HG03139 (cell line): ENCODE measurements at regions not wholly inside any gene's neighbourhood (a gene's known extent, or its start where the extent isn't known, plus 50 kb on each side); places are given as distances from the start of the nearest gene placed in this dataset.

Source experiments
- ATAC-seq: cut with Tn5 transposase; IDR thresholded peaks from one replicate; pipeline ENCODE4 v1.9.1; 2021; ENCODE audit not compliant: unreplicated experiment

DNA sequence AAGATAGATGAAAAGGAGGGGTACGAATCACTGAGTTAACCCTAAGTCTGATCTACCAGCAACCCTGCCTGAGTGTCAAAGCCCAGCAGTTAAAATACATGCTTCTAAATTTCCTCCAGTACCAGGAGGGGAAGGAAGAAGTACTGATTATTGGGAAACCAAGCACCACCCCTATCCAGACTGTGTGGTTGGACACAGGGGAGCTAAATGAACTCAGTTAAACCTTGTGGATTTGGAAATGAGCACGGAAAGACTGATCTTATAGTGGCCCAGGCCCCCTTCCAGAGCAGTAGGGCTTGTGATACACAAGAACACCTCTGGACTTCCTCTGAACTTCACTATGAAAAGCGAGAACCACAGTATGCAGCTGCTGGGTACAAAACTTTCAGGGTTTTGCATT, 585.6 kb downstream of the MAFB start:
- ATAC-seq, result no peak

DNA sequence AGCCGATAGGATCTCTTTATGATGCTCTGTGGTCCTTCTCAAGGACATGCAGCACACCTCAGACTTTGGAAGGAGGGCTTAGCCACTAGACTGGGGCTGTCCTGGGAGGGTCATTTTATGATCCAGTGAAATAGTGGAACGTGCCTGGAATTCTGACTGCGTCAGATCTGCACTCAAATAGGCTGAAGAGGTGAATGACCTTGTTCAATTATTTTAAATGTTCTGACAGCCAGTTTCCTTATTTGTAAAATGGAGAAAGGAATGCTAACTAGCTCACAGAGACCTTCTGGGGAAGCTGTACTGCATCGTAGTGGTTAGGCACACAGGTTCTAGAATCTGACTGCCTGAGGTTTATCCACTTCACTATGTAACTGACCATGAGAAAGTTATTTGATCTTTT, 587.5 kb downstream of the MAFB start:
- no peak for ATAC-seq

DNA sequence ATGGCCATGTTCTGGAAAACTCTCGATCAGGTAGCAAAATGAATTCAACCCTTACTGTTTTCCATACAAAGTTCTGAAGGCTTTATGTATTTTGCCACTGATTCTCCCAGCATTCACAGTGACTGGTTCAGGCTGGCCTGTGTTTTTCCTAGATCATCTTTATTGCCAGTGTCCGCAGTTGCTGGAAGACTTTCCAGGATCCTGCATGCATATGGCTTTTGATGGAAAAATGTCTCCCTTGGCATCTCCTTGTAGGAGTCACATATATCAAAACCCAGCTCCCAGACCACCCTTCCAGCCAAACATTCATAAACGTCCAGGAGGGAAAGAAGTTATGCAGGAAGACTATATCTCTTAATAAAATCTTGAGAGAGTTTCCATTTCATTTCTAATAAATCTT, 588.8 kb downstream of the MAFB start:
- no peak for ATAC-seq

DNA sequence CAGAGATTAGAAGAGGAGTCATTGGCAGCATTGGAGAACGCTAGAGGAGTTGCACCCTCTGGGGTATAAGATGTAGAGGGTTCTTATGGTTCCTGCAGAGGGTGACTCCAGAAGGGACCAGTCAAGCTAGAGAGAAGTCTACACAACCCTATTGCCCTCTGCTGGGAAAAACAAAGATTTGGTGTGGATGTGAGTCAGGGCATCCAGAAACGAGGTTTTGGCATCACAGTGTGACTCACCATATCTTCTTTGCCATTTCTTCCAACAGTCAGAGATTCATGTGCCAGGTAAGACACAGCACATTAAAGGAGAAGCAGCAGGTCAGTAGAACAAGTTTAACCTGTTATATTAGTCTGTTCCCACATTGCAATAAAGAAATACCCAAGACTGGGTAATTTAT, 598.8 kb downstream of the MAFB start:
- ATAC-seq, result no peak

DNA sequence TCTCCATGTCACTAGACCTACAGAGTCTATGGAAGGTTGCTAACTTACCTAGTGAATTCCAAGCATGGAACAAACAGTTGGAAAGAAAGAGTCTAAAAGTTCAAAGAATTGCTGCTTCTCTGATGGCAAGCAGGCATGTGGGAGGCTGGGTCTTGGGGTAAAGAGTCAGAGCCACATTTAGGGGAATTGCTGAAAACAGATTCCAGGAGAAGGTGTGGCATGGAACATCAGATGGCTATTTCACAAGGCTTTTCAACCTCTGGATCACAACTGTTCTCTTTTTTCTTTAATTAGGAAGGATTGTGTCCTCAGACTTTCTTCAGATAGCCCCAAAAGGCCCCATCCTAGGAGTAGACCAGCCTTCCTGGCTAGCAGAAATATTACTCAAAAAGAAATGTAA, 601.5 kb downstream of the MAFB start:
- no peak for ATAC-seq

DNA sequence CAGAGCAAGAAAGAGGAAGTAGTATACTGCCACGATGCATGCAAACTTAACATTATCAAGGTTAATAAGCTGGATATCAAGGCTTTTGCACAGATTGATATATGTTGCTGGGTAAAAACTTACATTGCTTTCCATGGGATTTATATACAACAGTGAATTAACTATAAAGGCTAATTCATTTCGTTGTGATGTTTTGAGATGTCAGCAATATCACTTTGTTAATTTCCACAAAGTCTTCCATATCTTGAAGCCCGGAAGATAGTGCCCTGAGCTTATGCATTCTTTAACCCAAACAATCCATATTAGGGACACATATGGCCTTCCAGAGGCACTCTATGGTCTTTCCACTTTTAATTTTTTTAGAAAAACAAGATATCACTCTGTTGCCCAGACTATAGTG, 603.5 kb downstream of the MAFB start:
- no peak for ATAC-seq

DNA sequence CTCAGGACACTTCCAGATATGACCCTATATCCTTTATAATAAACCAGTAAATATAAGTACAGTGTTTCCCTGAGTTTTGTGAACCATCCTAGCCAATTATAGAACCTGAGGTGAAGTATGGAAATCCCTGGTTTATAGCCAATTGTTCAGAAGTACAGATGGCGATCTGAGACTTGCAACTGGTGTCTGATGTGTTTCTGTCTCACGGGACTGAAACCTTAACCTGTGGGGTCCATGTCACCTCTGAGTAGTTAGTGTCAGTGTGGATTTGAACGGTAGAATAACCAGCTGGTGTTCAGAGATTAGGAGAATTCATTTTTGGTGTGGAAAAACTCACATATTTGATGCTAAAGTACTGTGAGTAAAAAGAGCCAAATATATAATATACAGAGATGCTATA, 606.6 kb downstream of the MAFB start:
- no peak for ATAC-seq

DNA sequence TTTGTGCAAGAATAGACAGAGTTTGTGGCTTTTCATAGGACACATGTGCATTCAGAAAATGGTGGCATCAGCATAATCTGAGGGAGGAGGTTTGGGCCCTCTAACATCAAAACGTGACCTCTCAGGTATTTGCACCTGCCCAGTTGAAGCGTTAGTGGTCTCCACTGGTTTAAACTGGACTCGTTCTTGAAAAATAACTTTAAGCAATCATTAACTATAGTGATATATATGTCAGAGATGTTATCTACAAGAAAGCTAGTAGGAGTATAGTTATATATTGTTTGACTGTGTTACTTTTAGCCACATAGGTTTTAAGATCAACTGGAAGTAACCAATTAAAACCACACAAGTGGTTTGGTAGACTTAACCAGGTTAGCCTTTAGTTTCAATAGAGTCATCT, 607.4 kb downstream of the MAFB start:
- no peak for ATAC-seq

DNA sequence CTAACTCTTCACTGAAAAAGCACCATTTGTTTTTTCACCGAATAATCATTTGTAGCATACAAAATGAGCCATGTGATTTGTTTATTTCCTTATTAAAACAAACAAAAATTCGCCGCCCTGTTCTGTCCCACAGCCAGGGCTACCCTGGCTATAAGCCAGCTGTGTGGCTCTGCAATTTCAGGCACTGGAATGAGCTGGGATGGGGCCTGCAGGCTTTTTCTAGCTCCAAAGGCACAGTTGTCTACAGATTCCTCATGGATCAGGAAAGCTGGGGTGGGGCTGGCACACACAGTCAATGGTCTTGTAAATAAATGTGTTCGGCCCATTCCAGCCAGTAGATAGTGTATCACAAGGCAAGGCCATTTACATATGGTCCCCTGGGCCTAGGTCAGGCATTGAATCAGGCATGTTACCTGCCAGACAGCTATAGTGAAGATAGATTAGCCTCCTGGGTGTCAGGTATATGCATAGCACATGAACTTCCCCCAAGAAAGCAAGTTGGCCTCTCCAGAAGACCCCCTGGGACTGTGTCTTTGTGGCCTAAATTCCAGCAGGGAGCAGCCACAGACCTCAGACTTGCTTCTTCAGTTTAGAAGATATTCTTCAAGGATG, 608.9 kb downstream of the MAFB start:
- ATAC-seq, result no peak

DNA sequence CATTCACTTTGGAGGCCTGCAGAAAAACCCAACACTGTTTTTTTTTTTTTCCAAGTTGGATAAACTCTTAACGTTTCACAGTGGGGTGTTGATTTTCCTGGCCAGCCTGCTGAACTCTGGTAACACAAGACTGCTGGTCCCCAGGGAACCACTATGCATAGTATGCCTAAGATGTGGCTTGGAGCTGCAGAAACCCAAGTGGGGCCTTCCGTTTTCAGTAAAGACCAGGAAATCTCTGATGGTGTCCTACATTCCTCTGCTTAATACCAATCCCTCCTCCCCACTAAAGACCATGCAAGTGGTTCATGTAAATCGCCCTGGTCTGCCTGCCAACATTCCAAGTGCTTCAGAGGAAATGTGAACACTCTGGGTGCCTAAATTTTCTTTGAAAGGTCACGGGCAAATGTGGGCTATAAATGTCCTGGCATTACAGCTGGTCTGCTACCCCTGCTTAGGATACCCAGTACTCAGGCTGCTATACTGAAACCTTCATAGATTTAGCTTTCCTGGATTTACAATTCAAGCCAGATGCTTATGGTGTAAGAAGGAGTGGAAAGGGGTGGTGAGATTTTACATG, 615.4 kb downstream of the MAFB start:
- ATAC-seq, result no peak

DNA sequence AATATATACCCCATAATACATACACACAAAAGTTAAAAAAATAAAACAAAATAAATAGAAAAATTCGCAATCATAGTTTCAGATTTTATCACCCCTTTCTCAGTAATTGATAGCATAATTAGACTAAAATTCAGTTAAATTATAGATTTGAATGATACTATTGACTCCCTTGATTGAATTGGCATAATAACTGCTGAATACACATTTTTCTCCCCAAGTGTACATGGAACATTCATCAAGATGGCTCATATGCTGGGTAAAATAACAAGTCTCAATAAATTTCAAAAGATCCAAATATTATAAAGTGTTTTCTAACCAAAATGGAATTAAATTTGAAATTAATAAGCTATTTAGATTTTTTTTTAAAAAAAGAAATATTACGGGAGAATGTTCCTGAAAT, 616.1 kb downstream of the MAFB start:
- no peak for ATAC-seq

DNA sequence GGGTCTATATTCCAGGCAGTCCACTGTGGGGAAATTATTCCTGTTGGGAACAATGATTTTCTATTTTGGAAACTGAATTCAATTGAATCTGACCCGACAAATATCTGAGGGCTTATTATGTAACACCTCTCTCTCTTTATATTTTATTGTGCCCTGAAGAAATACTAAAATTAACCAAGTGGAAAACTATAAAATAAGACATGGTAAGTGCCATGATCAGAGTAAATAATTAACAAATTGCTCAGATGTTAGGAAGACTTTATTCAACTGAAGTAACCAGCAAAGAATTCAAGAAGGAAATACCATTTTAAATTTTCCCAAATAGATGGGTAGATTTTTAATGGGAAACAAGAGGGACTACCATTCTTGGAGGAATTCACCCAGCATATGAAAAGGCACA, 632.9 kb downstream of the MAFB start:
- ATAC-seq, result no peak

DNA sequence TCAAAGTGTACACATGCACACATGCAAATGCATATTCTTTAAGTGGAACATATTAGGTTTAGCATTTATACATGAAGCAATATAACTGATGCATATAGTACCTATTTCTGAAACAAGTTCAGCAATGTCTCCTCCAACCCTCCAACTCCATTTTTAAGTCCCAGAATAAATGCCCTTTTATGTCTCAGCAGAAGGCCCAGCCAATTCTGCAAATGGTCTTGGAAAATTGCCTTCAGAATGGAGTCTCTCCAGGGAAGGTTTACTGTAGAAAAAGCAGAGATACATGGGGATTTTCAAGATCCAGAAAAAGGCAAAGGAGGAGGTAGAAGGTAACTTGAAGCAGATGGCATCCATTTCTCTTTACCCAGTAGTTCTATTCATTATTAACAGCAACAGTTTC, 633.3 kb downstream of the MAFB start:
- ATAC-seq, result no peak

DNA sequence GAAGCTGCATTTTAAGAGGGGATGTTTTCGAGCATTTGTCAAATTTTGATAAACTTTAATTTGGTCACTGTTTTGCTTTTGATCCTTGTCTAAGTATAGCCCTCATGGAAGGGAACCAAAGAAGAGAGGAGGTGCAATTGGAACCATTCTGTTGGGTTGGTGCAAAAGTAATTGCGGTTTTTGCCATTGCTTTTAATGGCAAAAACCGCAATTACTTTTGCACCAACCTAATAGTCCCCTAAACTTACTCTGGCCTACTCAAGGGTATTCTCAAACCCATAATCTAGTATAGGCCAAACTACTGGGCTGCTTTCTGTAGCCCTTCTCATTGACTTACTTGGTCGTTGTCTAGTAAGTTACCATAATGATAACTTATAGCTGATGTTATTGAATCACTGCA, 634.7 kb downstream of the MAFB start:
- ATAC-seq, result no peak

DNA sequence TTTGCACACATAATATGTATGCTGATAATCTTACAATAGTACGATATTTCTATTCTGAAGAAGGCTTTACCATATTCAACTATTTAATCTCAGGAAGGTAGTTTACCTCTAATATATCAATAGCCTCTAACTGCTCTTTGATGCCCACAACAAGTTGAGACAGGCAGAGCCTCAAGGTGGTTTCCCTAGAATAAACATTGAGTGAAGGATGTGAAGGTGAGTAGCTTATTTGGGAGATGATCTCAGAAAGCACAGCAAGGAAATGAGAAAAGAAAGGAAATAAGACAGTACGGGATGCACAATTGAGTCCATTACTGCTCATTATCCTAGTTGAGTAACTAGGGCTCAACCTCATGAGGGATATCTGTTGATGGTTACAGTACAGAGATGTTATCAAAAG, 638.4 kb downstream of the MAFB start:
- no peak for ATAC-seq

DNA sequence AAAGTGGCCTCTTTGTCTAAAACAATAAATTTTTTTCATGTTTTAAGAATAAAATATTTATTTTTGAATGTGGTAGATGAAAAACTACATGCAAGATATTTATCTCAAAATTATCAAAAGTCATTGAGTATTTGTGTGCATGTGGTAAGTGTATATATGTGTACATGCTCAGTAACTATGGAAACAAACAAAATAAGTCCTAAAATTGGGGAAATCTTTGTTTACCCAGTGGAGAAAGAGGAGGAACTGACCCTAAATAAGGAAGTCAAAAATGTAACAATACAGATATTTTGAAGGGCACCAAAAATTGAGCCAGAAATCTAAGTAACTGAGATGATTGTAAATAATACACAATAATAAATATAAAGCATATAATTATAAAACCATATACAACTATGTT, 639.2 kb downstream of the MAFB start:
- no peak for ATAC-seq

DNA sequence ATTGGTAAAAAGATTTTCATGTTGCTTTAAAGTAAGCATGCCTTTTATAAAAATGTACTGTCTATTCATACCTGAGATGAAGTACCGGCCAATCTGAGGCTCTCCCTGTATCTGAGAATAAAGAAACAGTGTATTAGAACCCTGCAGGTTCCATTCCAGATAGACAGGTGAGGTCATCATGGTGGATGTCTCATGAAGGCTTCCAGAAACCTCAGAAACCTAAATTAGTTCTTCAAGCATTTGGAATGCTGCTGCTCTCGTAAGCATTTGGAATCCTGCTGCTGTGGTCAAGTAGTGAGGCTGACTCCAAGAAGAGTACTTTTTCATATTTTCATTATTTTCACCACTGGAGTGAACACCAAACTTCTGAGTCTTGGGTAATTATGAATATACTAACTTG, 642.3 kb downstream of the MAFB start:
- no peak for ATAC-seq

DNA sequence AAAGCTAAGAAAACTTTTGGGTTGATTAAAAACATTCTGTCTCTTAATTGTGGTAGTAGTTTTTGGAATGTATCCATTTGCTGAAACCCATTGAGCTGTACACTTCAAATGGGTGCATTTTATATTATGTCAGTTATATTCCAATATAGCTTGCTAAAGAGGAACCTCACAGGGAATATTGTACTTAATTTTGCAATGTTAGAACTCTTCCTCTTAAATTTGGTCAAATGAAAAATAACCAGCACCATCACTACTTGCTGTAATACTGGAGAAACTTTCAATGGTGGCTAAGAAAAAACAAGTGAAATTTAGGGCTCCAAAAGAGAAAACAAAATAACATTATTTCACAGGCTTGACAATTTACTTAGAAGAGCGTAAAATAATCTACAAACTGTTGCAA, 651.5 kb downstream of the MAFB start:
- no peak for ATAC-seq

DNA sequence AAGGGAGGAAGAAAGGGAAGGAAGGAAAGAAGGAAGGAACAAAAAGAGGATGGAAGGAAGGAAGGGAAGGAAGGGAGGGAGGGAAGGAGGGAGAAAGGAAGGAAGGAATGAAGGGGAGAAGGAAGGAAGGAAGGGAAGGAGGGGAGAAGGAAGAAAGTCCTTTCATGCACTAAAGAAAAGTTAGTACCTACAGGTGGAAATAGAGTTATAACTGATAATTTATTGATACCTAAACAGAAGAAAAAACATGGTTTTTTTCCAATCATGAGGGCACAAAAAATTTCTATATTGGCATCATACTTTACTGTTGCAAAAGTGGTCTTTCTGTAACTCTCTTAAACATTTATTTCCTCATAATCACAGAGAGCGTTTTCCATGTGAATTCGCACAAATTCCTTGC, 659.4 kb downstream of the MAFB start:
- no peak for ATAC-seq

DNA sequence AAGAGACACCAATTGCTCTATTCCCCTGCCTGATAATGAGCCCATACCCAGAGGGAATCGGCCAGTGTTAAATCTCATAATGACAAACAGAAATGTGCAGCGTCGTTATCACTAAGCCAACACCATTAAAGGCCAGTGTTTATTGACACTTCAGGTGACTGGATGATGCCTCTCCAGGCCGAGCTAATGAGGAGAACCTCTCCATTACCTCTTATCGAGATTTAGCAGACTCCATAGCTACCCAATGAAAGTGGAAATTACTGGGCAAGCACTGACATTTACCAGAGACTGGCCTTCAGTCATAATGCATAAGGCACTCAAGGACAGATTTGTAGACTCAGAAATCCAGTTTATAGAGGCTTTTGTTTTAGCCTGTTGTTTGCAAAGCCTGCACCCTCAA, 669.5 kb downstream of the MAFB start:
- no peak for ATAC-seq

DNA sequence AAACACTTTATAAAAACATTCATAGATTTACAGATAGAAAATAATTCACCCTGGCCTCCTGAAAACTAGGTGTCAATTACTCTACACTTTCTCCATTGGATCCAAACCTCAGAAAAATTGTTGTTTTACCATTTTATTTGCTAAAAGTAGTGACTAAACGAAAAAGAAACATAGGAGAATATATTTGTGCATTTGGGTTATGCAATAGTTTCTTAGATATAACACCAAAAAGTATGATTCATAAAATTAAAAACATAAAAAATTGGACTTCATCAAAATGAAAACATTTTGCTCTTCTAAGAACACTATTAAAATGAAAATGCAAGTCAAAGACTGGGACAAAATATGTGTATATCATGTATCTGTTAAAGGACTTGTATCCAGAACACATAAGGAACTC, 671.3 kb downstream of the MAFB start:
- ATAC-seq, result no peak

DNA sequence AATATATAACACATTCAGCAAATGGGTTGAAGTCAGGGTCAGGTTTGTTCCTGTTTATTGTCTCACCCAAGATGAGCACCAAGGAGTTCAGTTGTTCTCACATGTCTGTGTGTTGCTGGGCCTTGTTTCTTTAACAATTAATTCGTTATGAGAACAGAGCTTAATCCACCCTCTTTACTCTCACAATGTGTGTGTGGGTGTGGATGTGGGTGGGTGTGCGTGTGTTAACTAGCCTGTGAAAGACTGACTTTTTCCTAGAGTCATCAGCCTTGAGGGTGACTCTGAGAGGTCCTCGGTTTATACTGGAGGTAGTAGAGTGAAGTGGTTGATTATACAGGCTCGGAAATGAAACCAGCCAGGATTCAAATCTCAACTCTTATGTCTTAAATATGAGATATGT, 672.1 kb downstream of the MAFB start:
- no peak for ATAC-seq

DNA sequence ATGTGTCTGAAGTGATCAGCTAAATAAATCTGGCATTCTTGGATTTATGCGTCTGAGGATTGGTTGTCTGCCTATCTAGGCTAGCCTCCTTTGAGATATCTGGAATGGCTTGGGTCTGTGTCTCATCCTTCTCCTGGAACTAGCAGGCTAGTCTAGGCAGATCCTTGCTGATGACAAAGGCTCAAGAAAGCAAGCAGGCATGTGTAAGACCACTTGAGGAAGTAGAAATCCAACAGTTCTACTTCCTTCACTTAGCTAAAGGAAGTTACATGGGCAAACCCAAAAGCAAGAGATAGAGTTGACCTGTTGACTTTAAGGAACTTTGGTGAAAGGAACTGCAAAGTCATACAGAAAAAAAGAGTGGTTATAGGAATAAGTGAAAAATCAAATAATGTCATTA, 672.6 kb downstream of the MAFB start:
- no peak for ATAC-seq
